ENCODE measurements at regions not wholly inside any gene's neighbourhood (a gene's known extent, or its start where the extent isn't known, plus 50 kb on each side); places are given as distances from the start of the nearest gene placed in this dataset.

DNA sequence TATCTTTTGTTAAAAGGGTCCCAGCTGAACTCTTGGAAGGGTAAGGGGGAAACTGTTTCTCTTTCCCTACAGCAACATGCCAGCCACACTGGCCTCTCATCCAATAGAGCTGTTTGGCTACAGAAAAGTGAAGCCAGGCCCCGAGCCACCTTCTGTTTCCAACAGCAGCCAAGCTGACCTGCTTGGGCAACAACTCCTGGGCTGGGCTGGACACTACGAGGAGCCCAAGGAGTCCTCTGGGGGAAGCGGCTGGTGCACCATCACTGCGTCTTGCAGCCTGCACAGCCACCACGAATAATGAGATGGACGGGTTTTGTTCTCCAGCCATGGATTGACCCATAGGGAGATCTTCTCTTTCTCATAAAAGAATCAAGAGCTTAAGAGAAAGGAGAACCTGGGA lies 624.9 kb downstream of the NPHP4 start:
- TF ChIP-seq, protein P1, sequence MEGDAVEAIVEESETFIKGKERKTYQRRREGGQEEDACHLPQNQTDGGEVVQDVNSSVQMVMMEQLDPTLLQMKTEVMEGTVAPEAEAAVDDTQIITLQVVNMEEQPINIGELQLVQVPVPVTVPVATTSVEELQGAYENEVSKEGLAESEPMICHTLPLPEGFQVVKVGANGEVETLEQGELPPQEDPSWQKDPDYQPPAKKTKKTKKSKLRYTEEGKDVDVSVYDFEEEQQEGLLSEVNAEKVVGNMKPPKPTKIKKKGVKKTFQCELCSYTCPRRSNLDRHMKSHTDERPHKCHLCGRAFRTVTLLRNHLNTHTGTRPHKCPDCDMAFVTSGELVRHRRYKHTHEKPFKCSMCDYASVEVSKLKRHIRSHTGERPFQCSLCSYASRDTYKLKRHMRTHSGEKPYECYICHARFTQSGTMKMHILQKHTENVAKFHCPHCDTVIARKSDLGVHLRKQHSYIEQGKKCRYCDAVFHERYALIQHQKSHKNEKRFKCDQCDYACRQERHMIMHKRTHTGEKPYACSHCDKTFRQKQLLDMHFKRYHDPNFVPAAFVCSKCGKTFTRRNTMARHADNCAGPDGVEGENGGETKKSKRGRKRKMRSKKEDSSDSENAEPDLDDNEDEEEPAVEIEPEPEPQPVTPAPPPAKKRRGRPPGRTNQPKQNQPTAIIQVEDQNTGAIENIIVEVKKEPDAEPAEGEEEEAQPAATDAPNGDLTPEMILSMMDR (IDR thresholded peaks at IDR 0.05 in 2 of 3, conservative IDR thresholded peaks at IDR 0.05 in 1 of 3; ENCODE audit: control insufficient read depth in 2 of 3, extremely low read depth in 1 of 3, insufficient read depth in 1 of 3, low read depth in 3 of 3, low read length in 3 of 3), result no peak
- TF ChIP-seq FOXM1 (IDR thresholded peaks at IDR 0.05; ENCODE audit: low read depth, low read length), result no peak
- TF ChIP-seq, protein P2, sequence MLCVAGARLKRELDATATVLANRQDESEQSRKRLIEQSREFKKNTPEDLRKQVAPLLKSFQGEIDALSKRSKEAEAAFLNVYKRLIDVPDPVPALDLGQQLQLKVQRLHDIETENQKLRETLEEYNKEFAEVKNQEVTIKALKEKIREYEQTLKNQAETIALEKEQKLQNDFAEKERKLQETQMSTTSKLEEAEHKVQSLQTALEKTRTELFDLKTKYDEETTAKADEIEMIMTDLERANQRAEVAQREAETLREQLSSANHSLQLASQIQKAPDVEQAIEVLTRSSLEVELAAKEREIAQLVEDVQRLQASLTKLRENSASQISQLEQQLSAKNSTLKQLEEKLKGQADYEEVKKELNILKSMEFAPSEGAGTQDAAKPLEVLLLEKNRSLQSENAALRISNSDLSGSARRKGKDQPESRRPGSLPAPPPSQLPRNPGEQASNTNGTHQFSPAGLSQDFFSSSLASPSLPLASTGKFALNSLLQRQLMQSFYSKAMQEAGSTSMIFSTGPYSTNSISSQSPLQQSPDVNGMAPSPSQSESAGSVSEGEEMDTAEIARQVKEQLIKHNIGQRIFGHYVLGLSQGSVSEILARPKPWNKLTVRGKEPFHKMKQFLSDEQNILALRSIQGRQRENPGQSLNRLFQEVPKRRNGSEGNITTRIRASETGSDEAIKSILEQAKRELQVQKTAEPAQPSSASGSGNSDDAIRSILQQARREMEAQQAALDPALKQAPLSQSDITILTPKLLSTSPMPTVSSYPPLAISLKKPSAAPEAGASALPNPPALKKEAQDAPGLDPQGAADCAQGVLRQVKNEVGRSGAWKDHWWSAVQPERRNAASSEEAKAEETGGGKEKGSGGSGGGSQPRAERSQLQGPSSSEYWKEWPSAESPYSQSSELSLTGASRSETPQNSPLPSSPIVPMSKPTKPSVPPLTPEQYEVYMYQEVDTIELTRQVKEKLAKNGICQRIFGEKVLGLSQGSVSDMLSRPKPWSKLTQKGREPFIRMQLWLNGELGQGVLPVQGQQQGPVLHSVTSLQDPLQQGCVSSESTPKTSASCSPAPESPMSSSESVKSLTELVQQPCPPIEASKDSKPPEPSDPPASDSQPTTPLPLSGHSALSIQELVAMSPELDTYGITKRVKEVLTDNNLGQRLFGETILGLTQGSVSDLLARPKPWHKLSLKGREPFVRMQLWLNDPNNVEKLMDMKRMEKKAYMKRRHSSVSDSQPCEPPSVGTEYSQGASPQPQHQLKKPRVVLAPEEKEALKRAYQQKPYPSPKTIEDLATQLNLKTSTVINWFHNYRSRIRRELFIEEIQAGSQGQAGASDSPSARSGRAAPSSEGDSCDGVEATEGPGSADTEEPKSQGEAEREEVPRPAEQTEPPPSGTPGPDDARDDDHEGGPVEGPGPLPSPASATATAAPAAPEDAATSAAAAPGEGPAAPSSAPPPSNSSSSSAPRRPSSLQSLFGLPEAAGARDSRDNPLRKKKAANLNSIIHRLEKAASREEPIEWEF (IDR thresholded peaks at IDR 0.05; ENCODE audit: insufficient replicate concordance, low read depth, low read length), result no peak
- TF ChIP-seq BHLHE40 (IDR thresholded peaks at IDR 0.05; ENCODE audit: borderline replicate concordance in 1 of 2, low read depth in 2 of 2, low read length in 1 of 2), result no peak
- no peak for TF ChIP-seq EGR1 (IDR thresholded peaks at IDR 0.05; ENCODE audit: borderline replicate concordance in 1 of 2, low read depth in 2 of 2, low read length in 2 of 2)
- TF ChIP-seq, protein P3, sequence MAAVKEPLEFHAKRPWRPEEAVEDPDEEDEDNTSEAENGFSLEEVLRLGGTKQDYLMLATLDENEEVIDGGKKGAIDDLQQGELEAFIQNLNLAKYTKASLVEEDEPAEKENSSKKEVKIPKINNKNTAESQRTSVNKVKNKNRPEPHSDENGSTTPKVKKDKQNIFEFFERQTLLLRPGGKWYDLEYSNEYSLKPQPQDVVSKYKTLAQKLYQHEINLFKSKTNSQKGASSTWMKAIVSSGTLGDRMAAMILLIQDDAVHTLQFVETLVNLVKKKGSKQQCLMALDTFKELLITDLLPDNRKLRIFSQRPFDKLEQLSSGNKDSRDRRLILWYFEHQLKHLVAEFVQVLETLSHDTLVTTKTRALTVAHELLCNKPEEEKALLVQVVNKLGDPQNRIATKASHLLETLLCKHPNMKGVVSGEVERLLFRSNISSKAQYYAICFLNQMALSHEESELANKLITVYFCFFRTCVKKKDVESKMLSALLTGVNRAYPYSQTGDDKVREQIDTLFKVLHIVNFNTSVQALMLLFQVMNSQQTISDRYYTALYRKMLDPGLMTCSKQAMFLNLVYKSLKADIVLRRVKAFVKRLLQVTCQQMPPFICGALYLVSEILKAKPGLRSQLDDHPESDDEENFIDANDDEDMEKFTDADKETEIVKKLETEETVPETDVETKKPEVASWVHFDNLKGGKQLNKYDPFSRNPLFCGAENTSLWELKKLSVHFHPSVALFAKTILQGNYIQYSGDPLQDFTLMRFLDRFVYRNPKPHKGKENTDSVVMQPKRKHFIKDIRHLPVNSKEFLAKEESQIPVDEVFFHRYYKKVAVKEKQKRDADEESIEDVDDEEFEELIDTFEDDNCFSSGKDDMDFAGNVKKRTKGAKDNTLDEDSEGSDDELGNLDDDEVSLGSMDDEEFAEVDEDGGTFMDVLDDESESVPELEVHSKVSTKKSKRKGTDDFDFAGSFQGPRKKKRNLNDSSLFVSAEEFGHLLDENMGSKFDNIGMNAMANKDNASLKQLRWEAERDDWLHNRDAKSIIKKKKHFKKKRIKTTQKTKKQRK (IDR thresholded peaks at IDR 0.05; ENCODE audit: low read depth, low read length), result no peak
- no peak for TF ChIP-seq HDAC6 (IDR thresholded peaks at IDR 0.05; ENCODE audit: unreplicated experiment)
- no peak for TF ChIP-seq NFYB (IDR thresholded peaks at IDR 0.05; ENCODE audit: insufficient read depth, low read depth, low read length)
- TF ChIP-seq SMAD1 (IDR thresholded peaks at IDR 0.05; ENCODE audit: low read depth, partially characterized antibody), result no peak
- no peak for TF ChIP-seq HDAC2 (IDR thresholded peaks at IDR 0.05)
- TF ChIP-seq CBFB (IDR thresholded peaks at IDR 0.05; ENCODE audit: low read depth), result no peak
- TF ChIP-seq NR2C2 (IDR thresholded peaks at IDR 0.05; ENCODE audit: borderline replicate concordance, control insufficient read depth, insufficient read length, low read depth), result no peak
- TF ChIP-seq RELA (IDR thresholded peaks at IDR 0.05; ENCODE audit: borderline replicate concordance, partially characterized antibody), result no peak
